Activated CD8-positive, alpha-beta T cell treated with anti-CD3 and anti-CD28 coated beads for 36 hours (primary cell): ENCODE measurements at regions not wholly inside any gene's neighbourhood (a gene's known extent, or its start where the extent isn't known, plus 50 kb on each side); places are given as distances from the start of the nearest gene placed in this dataset.

ENCODE experiments used
- ATAC-seq: fragments of 200-7000 bp; cut with Tn5 transposase; one replicate; pipeline ENCODE4 v1.10.0; 2021; ENCODE audit warnings: mild to moderate bottlenecking, moderate library complexity
- CTCF ChIA-PET: fragments of 350-600 bp; sonication (Branson Sonifier 250); formaldehyde crosslinking; loops from one replicate; lab custom pipeline; 2021; ENCODE audit warnings: antibody characterized with exemption; lab: Charles Lee
- POLR2A ChIA-PET: fragments of 350-600 bp; sonication (Branson Sonifier 250); formaldehyde crosslinking; loops from one replicate; lab custom pipeline; 2021; ENCODE audit warnings: antibody characterized with exemption; lab: Charles Lee
- DNase-seq: peaks from one replicate; pipeline ENCODE4 v3.0.0-alpha.2; 2020
- H3K27ac Mint-ChIP-seq: one replicate; pipeline ENCODE4 v1.8.0; 2021; ENCODE audit warnings: mild to moderate bottlenecking, mixed read lengths
- H3K27me3 Mint-ChIP-seq: one replicate; pipeline ENCODE4 v1.8.0; 2021; ENCODE audit warnings: mixed read lengths
- H3K36me3 Mint-ChIP-seq: one replicate; pipeline ENCODE4 v1.8.0; 2021; ENCODE audit warnings: low read depth, mixed read lengths
- H3K4me1 Mint-ChIP-seq: one replicate; pipeline ENCODE4 v1.8.0; 2021; ENCODE audit warnings: low read depth, mixed read lengths
- H3K4me3 Mint-ChIP-seq: one replicate; pipeline ENCODE4 v1.8.0; 2021; ENCODE audit warnings: mild to moderate bottlenecking, moderate library complexity, mixed read lengths
- H3K9me3 Mint-ChIP-seq: one replicate; pipeline ENCODE4 v1.8.0; 2021; ENCODE audit warnings: mixed read lengths
- intact Hi-C: fragments of 100-400 bp; cut with micrococcal nuclease; formaldehyde crosslinking; loops from one replicate; pipeline ENCODE4 v1.10.0; 2022
- TF ChIP-seq, protein P1 (sequence below): fragments of 200-600 bp; IDR thresholded peaks from one replicate; pipeline ENCODE4 v1.8.0; 2022; ENCODE audit warnings: antibody characterized with exemption, mild to moderate bottlenecking

- ChIA-PET POLR2A (no interaction called here), CTCF (interaction anchor here (2.2 kb wide), 1 partner anchor 76 kb away, joined by 6 read pairs; no protein-coding TSS in a partner anchor)
- H3K36me3 Mint-ChIP-seq: no peaks in the 10 kb centered on the region
- peaks cover 2% of the 10 kb centered on the region for H3K4me1 Mint-ChIP-seq
- H3K27me3 Mint-ChIP-seq: peaks cover 8% of the 10 kb centered on the region
- no peak overlapping the region for H3K4me3 Mint-ChIP-seq
- intact Hi-C loops: no loop called here
- ATAC-seq (no peak), DNase-seq (no peak)
- TF ChIP-seq, protein P1, sequence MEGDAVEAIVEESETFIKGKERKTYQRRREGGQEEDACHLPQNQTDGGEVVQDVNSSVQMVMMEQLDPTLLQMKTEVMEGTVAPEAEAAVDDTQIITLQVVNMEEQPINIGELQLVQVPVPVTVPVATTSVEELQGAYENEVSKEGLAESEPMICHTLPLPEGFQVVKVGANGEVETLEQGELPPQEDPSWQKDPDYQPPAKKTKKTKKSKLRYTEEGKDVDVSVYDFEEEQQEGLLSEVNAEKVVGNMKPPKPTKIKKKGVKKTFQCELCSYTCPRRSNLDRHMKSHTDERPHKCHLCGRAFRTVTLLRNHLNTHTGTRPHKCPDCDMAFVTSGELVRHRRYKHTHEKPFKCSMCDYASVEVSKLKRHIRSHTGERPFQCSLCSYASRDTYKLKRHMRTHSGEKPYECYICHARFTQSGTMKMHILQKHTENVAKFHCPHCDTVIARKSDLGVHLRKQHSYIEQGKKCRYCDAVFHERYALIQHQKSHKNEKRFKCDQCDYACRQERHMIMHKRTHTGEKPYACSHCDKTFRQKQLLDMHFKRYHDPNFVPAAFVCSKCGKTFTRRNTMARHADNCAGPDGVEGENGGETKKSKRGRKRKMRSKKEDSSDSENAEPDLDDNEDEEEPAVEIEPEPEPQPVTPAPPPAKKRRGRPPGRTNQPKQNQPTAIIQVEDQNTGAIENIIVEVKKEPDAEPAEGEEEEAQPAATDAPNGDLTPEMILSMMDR: no peak
- no peak overlapping the region for H3K27ac Mint-ChIP-seq
- no peaks in the 10 kb centered on the region for H3K9me3 Mint-ChIP-seq
Measured at GRCh38 chr21:34272321-34272720, 91.5 kb upstream of the KCNE2 start.

- ATAC-seq (no peak), DNase-seq (no peak)
- Mint-ChIP-seq H3K36me3 (no peaks in the 10 kb centered on the region), H3K27ac (no peak overlapping the region), H3K4me1 (peaks cover 2% of the 10 kb centered on the region), H3K9me3 (no peaks in the 10 kb centered on the region), H3K27me3 (peaks cover 6% of the 10 kb centered on the region), H3K4me3 (no peak overlapping the region)
- intact Hi-C loops: no loop called here
- TF ChIP-seq, protein P1: no peak
- ChIA-PET POLR2A (interaction anchor here (1.9 kb wide), 1 partner anchor 15 kb away, joined by 5 read pairs; no protein-coding TSS in a partner anchor), CTCF (interaction anchor here (1.3 to 1.4 kb wide), 2 partner anchors 14 to 77 kb away, joined by 3 to 4 read pairs; no protein-coding TSS in a partner anchor)
Measured at GRCh38 chr21:34274001-34274400, 89.8 kb upstream of the KCNE2 start.

- intact Hi-C loops: no loop called here
- H3K9me3 Mint-ChIP-seq: no peaks in the 10 kb centered on the region
- peaks cover 6% of the 10 kb centered on the region for H3K27me3 Mint-ChIP-seq
- peaks cover 2% of the 10 kb centered on the region for H3K4me1 Mint-ChIP-seq
- H3K27ac Mint-ChIP-seq: no peak overlapping the region
- H3K36me3 Mint-ChIP-seq: no peaks in the 10 kb centered on the region
- POLR2A ChIA-PET: interaction anchor here (1.4 kb wide), 1 partner anchor 24 kb away, joined by 3 read pairs; no protein-coding TSS in a partner anchor
- H3K4me3 Mint-ChIP-seq: no peak overlapping the region
- CTCF ChIA-PET: no interaction called here
- TF ChIP-seq, protein P1: no peak
- DNase-seq: peak; percentile 52
- peak; percentile 88 for ATAC-seq
Measured at GRCh38 chr21:34276711-34277425, 86.9 kb upstream of the KCNE2 start.

DNA sequence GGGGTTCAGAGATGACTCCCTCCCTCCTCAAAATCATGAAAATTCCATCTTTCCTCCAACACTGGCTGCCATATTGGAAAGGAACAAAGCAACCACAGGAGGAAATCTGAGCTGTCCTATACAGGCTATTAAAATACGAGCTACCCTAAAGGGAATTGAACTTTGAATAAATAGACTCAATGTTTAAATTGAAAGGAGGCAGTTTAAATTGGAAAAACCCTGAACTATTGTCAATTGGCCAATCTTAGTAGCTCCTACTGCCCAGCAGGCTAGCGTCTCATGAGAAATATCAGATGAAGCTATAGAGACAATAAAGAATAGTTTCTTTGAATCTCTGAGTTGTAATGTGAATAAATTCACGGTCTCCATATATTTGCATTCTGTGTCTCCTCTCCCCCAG lies 85.4 kb upstream of the KCNE2 start:
- ATAC-seq (no peak), DNase-seq (no peak)
- H3K4me1 Mint-ChIP-seq: peaks cover 2% of the 10 kb centered on the region
- CTCF ChIA-PET: interaction anchor here (1.0 kb wide), 1 partner anchor 69 kb away, joined by 3 read pairs; no protein-coding TSS in a partner anchor
- no peaks in the 10 kb centered on the region for H3K9me3 Mint-ChIP-seq
- H3K27ac Mint-ChIP-seq: no peak overlapping the region
- TF ChIP-seq, protein P1: no peak
- POLR2A ChIA-PET: no interaction called here
- intact Hi-C loops: no loop called here
- no peaks in the 10 kb centered on the region for H3K36me3 Mint-ChIP-seq
- H3K27me3 Mint-ChIP-seq: peaks cover 4% of the 10 kb centered on the region
- H3K4me3 Mint-ChIP-seq: no peak overlapping the region

- no peak overlapping the region for H3K27ac Mint-ChIP-seq
- no peaks in the 10 kb centered on the region for H3K27me3 Mint-ChIP-seq
- H3K4me3 Mint-ChIP-seq: no peak overlapping the region
- intact Hi-C loops: no loop called here
- TF ChIP-seq, protein P1: no peak
- peaks cover 2% of the 10 kb centered on the region for H3K4me1 Mint-ChIP-seq
- H3K36me3 Mint-ChIP-seq: no peaks in the 10 kb centered on the region
- CTCF ChIA-PET: no interaction called here
- ATAC-seq (no peak), DNase-seq (no peak)
- POLR2A ChIA-PET: no interaction called here
- H3K9me3 Mint-ChIP-seq: no peaks in the 10 kb centered on the region
Measured at GRCh38 chr21:34279285-34279684, 84.5 kb upstream of the KCNE2 start.
